Osteocyte (in vitro differentiated cells): ENCODE measurements at regions not wholly inside any gene's neighbourhood (a gene's known extent, or its start where the extent isn't known, plus 50 kb on each side); places are given as distances from the start of the nearest gene placed in this dataset.
"Not testable (repeated sequence)": the region's sequence is repeated elsewhere in the genome, so short reads cannot be mapped to it uniquely, and the experiment has no call there.

Experiments
- DNase-seq: peaks from one replicate; pipeline ENCODE4 v3.0.0; 2021; ENCODE audit warnings: mixed read lengths; ENCODE audit not compliant: unreplicated experiment; ENCODE audit errors: extremely low spot score
- H3K27ac Mint-ChIP-seq: one replicate; pipeline ENCODE4 v1.8.0; 2021; ENCODE audit warnings: mild to moderate bottlenecking, mixed read lengths; ENCODE audit not compliant: unreplicated experiment
- H3K27me3 Mint-ChIP-seq: one replicate; pipeline ENCODE4 v1.8.0; 2021; ENCODE audit warnings: mixed read lengths; ENCODE audit not compliant: unreplicated experiment
- H3K36me3 Mint-ChIP-seq: one replicate; pipeline ENCODE4 v1.8.0; 2021; ENCODE audit warnings: mixed read lengths; ENCODE audit not compliant: unreplicated experiment
- H3K4me1 Mint-ChIP-seq: one replicate; pipeline ENCODE4 v1.8.0; 2021; ENCODE audit warnings: mixed read lengths; ENCODE audit not compliant: unreplicated experiment
- H3K4me3 Mint-ChIP-seq: one replicate; pipeline ENCODE4 v1.8.0; 2021; ENCODE audit warnings: mild to moderate bottlenecking, moderate library complexity, mixed read lengths; ENCODE audit not compliant: unreplicated experiment
- H3K9me3 Mint-ChIP-seq: one replicate; pipeline ENCODE4 v1.8.0; 2021; ENCODE audit warnings: mixed read lengths; ENCODE audit not compliant: unreplicated experiment
- TF ChIP-seq, protein P1 (sequence below): fragments of 200-600 bp; sonication (generic); IDR thresholded peaks from 2 replicates; pipeline ENCODE4 v1.5.0; 2021; ENCODE audit warnings: antibody characterized with exemption, mild to moderate bottlenecking, moderate library complexity

DNA sequence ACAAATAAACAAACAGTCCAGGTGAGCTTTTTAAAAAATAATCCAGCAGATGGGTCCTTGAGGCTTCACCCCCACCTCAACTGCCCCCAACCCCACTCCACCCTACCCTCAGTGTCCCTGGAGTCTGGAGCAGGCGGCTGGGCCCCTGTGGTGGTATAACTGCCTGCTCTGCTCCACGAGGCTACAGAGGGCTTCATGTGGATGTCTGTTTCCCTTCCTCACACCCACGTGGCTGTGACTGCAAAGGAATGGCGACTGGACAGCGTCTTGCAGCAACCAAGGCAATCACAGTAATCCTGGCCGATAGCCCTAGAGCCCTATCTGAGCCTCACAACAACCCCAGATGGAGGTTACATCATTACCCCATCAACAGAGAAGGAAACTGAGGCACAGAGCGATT lies 76.5 kb downstream of the SLC2A10 start:
- Mint-ChIP-seq H3K4me3 (no peak overlapping the region), H3K9me3 (no peaks in the 10 kb centered on the region), H3K4me1 (peaks cover 13% of the 10 kb centered on the region), H3K27ac (no peak overlapping the region), H3K36me3 (no peaks in the 10 kb centered on the region), H3K27me3 (peaks cover 11% of the 10 kb centered on the region)
- TF ChIP-seq, protein P1, sequence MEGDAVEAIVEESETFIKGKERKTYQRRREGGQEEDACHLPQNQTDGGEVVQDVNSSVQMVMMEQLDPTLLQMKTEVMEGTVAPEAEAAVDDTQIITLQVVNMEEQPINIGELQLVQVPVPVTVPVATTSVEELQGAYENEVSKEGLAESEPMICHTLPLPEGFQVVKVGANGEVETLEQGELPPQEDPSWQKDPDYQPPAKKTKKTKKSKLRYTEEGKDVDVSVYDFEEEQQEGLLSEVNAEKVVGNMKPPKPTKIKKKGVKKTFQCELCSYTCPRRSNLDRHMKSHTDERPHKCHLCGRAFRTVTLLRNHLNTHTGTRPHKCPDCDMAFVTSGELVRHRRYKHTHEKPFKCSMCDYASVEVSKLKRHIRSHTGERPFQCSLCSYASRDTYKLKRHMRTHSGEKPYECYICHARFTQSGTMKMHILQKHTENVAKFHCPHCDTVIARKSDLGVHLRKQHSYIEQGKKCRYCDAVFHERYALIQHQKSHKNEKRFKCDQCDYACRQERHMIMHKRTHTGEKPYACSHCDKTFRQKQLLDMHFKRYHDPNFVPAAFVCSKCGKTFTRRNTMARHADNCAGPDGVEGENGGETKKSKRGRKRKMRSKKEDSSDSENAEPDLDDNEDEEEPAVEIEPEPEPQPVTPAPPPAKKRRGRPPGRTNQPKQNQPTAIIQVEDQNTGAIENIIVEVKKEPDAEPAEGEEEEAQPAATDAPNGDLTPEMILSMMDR, result no peak
- DNase-seq, result no peak

DNA sequence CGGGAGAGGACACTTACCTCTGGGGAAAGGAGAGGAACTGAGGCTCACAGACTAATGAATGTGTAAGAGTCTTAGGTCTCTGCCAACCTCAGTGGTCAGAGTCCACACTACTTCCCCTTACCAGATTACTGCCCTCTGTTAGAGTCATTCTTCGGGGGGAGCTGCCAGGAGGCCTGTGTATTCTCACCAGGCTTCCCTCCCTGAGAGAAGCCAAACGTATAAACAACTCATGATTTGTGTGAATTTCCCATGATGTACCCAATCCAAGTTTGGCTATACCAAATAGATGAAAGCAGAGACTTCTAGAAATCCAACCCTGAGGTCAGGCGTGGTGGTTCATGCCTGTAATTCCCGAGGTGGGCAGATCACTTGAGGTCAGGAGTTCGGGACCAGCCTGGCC lies 77.1 kb downstream of the SLC2A10 start:
- DNase-seq, result no peak
- Mint-ChIP-seq H3K4me3 (no peak overlapping the region), H3K36me3 (no peaks in the 10 kb centered on the region), H3K9me3 (no peaks in the 10 kb centered on the region), H3K4me1 (peaks cover 13% of the 10 kb centered on the region), H3K27ac (no peak overlapping the region), H3K27me3 (peaks cover 9% of the 10 kb centered on the region)
- TF ChIP-seq, protein P1, result no peak

DNA sequence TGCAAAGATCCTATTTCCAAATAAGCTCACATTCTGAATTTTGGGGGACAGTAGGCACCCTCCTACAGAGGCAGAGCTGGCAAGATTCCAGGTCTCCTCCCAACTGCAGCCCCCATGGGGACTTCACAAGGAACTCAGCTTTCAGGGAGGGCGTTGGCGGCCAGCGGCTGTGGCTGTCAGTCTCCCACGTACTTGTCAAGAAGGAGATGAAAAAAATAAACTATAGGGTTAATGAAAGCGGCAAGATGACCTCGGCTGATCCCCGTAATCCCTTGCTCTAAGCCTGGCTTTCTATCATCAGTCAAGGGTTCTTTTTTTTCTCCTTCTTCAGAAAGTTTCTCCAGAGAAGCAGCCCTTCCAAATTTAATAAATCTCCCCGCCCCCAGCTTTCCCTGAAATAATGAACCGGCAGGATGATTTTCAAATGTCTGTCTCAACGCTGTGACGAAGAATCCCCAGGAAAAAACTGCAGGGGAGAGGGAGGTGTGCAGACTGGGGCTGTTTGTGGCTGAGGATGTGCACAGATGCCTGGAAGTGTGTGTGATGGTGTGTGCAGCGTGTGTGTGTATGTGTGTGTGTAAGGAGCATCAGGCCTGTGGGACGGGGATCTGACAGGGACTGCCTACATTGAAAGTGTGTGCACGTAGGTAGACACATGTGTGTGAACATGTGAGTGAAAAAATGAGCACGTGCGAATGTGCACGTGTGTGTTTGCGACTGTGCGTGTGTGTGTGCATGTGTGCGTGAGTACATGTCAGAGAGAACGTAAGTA lies 78.7 kb downstream of the SLC2A10 start:
- TF ChIP-seq, protein P1, result no peak
- Mint-ChIP-seq H3K4me3 (no peak overlapping the region), H3K4me1 (peaks cover 13% of the 10 kb centered on the region), H3K36me3 (no peaks in the 10 kb centered on the region), H3K27ac (no peak overlapping the region), H3K9me3 (no peaks in the 10 kb centered on the region), H3K27me3 (peaks cover 19% of the 10 kb centered on the region)
- no peak for DNase-seq

DNA sequence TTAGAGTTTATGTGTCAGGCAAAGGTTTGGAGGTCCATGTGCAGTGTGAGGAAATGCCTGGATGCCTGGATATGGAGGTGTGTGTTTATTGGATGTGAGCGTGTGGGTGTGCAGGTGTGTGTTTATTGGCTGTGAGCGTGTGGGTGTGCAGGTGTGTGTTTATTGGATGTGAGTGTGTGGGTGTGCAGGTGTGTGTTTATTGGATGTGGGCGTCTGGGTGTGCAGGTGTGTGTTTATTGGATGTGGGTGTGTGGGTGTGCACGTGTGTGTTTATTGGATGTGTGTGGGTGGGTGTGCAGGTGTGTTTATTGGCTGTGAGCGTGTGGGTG lies 79.3 kb downstream of the SLC2A10 start:
- H3K4me3 Mint-ChIP-seq, H3K9me3 Mint-ChIP-seq, H3K36me3 Mint-ChIP-seq, DNase-seq, H3K27ac Mint-ChIP-seq: not testable (repeated sequence)
- peaks cover 20% of the 10 kb centered on the region for H3K27me3 Mint-ChIP-seq
- H3K4me1 Mint-ChIP-seq, result peaks cover 13% of the 10 kb centered on the region

DNA sequence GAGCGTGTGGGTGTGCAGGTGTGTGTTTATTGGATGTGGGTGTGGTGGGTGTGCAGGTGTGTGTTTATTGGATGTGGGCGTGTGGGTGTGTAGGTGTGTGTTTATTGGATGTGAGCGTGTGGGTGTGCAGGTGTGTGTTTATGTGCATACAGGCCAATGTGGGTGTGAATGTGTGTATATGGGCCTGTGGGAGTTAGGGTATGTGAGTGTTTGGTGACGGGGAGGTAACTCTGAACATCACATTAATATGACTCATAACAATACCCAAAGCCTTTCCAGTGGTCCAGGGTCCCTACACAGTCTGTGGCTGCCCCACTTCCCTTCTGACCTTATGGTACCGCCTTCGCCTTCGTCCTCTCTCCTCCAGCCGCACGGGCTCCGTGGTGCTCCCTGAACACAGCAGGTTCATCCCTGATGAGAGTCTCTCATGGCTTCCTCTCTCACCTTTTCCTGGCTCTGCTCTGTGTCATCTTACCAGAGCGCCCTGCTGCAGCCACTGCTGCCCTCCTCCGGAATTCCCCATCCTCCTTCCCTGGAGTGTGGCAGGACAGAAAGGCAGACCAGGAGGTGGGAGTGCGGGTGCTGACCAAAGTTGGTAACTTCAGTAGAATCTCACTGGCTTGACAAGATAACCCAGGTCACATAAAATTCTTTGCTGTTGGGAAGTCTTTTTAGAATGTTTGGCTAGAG lies 80.0 kb downstream of the SLC2A10 start:
- Mint-ChIP-seq H3K36me3 (no peaks in the 10 kb centered on the region), H3K4me1 (peaks cover 11% of the 10 kb centered on the region), H3K4me3 (no peak overlapping the region), H3K9me3 (no peaks in the 10 kb centered on the region), H3K27me3 (peaks cover 26% of the 10 kb centered on the region), H3K27ac (no peak overlapping the region)
- TF ChIP-seq, protein P1, result no peak
- DNase-seq, result no peak
